Pancreas (tissue), 10 donors: ENCODE measurements at regions not wholly inside any gene's neighbourhood (a gene's known extent, or its start where the extent isn't known, plus 50 kb on each side); places are given as distances from the start of the nearest gene placed in this dataset.

Experiments used
- ATAC-seq, 4 donors: fragments of 200-7000 bp; cut with Tn5 transposase; one replicate each; pipeline versions ENCODE4 v1.8.0 to v1.9.1; 2020; ENCODE audit warnings: mild to moderate bottlenecking in 4 of 4, moderate library complexity in 4 of 4
- DNase-seq, 6 donors: peaks; one replicate each; pipeline ENCODE4 v3.0.0-alpha.2; 2020
- FAIRE-seq: peaks from 2 replicates; lab custom pipeline; 2012; peaks lifted over from hg19 to GRCh38; lab: Jason Lieb, UNC
- H3K27ac ChIP-seq, 4 donors: fragments of 200-600 bp; sonication (generic); 1 replicate in 3 of 4; 2 replicates in 1 of 4; pipeline versions ENCODE4 v1.5.0 to v1.8.0; 2020
- H3K27me3 ChIP-seq, 4 donors: fragments of 200-600 bp; one replicate each; pipeline ENCODE4 v1.8.0; 2021
- H3K36me3 ChIP-seq, 3 donors: fragments of 200-600 bp; sonication (generic) in 1 of 3; one replicate each; pipeline versions ENCODE4 v1.5.0 to v1.8.0; 2020 to 2021
- H3K4me1 ChIP-seq, 3 donors: fragments of 200-600 bp; one replicate each; pipeline ENCODE4 v1.8.0; 2021
- H3K4me3 ChIP-seq, 4 donors: fragments of 200-600 bp; sonication (generic) in 2 of 4; one replicate each; pipeline versions ENCODE4 v1.5.0 to v1.8.0; 2020 to 2021
- H3K9me3 ChIP-seq, 4 donors: fragments of 200-600 bp; one replicate each; pipeline ENCODE4 v1.8.0; 2021
- WGBS, 2 donors: extraction: QIAGEN DNeasy Blood & Tissue Kit; methylation state at CpG; one replicate each; pipeline ENCODE4 v1.1.7; 2013; 5-methylcytosine and 5-hydroxymethylcytosine counted together
- intact Hi-C, 3 donors: fragments of 100-400 bp; cut with DNase I; formaldehyde crosslinking; loops; one replicate each; pipeline versions ENCODE4 v1.11.1 to v1.14.2; 2022
- TF ChIP-seq, protein P1 (sequence below), 4 donors: fragments of 200-600 bp; sonication (generic) in 3 of 4; IDR thresholded peaks; one replicate each; pipeline versions ENCODE4 v1.5.0 to v1.8.0; 2021; ENCODE audit warnings: antibody characterized with exemption in 4 of 4
- donor health status: healthy with polysubstance abuse.
- donor health status: DM: no; HTN: no; CAD: no; lungs with moderate emphysema.
- donor health status: DM: no; HTN: no; CAD: no.
- donor health status: control.
- donor health status: control.
- donor health status: Bipolar disorder and iron deficiency.
- donor health status: DM: yes; HTN: yes; CAD: no.
- donor health status: DM: no; HTN: no; CAD: no.
- donor health status: DM: no; HTN: no; CAD: no.
- donor health status: DM: yes; HTN: yes; CAD: no.

DNA sequence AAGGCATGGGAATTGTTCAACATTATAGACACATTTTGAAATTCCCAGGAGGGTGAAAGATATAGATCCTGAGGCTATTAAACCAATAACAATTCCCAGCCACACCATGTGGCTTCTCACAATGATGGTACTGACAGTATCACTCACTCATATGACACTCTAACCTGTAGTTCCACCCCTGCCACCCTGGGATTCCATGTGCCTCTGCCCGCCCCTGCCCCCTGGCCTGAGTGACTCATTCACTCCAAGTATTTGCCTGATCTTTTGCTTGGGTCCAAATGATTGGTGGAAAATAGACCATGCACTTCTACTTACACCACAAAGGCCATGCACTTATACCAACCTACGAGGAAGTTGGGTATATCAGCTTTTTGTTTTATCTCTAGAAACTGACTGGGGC is 305.2 kb upstream of the DAB2 start:
- 81 to 83% methylated on average over 2 of the region's 2 CpGs for WGBS, 2 donors
- FAIRE-seq (no peak), ATAC-seq (no peak), DNase-seq (no peak)
- intact Hi-C loops = no loop called here
- TF ChIP-seq, protein P1, sequence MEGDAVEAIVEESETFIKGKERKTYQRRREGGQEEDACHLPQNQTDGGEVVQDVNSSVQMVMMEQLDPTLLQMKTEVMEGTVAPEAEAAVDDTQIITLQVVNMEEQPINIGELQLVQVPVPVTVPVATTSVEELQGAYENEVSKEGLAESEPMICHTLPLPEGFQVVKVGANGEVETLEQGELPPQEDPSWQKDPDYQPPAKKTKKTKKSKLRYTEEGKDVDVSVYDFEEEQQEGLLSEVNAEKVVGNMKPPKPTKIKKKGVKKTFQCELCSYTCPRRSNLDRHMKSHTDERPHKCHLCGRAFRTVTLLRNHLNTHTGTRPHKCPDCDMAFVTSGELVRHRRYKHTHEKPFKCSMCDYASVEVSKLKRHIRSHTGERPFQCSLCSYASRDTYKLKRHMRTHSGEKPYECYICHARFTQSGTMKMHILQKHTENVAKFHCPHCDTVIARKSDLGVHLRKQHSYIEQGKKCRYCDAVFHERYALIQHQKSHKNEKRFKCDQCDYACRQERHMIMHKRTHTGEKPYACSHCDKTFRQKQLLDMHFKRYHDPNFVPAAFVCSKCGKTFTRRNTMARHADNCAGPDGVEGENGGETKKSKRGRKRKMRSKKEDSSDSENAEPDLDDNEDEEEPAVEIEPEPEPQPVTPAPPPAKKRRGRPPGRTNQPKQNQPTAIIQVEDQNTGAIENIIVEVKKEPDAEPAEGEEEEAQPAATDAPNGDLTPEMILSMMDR (IDR thresholded peaks at IDR 0.05) = no peak
- no peaks in the 10 kb centered on the region for H3K9me3 ChIP-seq
- H3K4me3 ChIP-seq = no peak overlapping the region
- no peaks in the 10 kb centered on the region for H3K36me3 ChIP-seq
- H3K4me1 ChIP-seq = no peaks in the 10 kb centered on the region
- H3K27me3 ChIP-seq = no peaks in the 10 kb centered on the region
- no peak overlapping the region for H3K27ac ChIP-seq

DNA sequence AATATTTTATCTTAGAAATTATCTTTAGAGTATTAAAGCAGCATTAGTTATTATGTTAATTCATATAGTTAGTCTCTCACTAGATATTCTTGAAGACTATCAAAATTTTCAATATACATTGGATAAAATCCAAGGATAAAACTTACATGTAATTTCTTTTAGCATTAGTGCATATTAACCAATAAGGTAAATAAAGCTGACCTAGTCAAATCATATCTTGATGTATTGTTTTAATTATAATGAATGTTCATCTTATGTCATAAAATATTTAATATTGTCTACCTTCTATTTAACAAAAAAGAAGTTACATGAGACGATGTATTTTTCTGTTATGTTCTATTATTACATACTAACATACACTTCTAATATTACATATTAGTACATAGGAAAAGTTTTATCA is 301.7 kb upstream of the DAB2 start:
- TF ChIP-seq, protein P1 (IDR thresholded peaks at IDR 0.05) = no peak
- Histone ChIP-seq H3K27me3 (no peaks in the 10 kb centered on the region), H3K4me3 (no peak overlapping the region), H3K4me1 (no peaks in the 10 kb centered on the region), H3K27ac (no peak overlapping the region), H3K36me3 (no peaks in the 10 kb centered on the region), H3K9me3 (no peaks in the 10 kb centered on the region)
- intact Hi-C loops = no loop called here
- FAIRE-seq = peak; percentile 97
- no peak for DNase-seq
- ATAC-seq = no peak
- WGBS, 2 donors = 95 to 98% methylated on average over 1 of the region's 1 CpG

DNA sequence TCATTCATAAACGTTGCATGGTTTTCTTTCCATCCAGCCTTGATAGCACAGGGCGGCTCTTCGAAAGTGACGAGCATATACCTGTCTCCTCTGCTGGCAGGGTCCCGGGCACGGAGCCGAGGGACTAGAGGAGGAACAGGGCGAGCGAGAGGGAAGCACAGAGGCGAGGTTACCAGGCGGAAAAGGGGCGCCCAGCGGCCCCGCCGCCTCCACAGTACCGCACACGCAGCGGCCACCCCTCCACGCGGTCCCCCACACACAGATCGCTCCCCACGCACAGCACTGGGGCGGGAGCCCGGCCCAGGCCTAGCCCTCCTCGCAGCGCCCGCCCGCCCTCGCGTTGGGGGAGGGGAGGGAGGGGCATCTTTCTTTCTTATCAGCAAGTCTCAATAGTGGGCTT is 296.6 kb upstream of the DAB2 start:
- Histone ChIP-seq H3K4me1 (peaks cover 0 to 3% (median 0%) of the 10 kb centered on the region in 3 donors), H3K4me3 (no peak overlapping the region), H3K36me3 (no peaks in the 10 kb centered on the region), H3K9me3 (no peaks in the 10 kb centered on the region), H3K27ac (no peak overlapping the region), H3K27me3 (no peaks in the 10 kb centered on the region)
- TF ChIP-seq, protein P1 (IDR thresholded peaks at IDR 0.05) = no peak
- ATAC-seq (no peak), FAIRE-seq (no peak), DNase-seq (peak in 1 of 6 donors; percentile 43)
- 92 to 93% methylated on average over 29 to 30 of the region's 30 CpGs for WGBS, 2 donors
- intact Hi-C loops = no loop called here

DNA sequence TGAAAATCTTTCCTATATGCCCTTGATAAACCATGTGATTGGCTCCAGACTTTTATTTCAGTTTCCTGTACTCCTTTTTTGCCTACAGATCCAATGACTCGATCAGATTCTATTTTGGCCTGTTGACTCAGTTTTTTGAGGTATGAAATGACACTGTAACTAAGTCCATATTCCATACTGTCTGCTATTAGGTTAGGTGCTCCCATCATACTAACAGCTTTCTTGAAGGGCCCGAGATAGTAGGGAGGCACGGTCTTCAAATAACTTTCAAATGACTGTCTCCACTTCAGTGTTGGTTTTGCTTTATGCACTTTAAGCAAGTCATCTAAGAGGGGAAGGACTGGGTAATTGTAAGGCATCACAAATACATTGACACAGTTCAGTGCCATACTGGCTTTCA is 295.4 kb upstream of the DAB2 start:
- H3K4me3 ChIP-seq = no peak overlapping the region
- FAIRE-seq = no peak
- no peak for ATAC-seq
- no peaks in the 10 kb centered on the region for H3K9me3 ChIP-seq
- DNase-seq = no peak
- intact Hi-C loops = no loop called here
- 98% methylated on average over 3 of the region's 3 CpGs for WGBS, 2 donors
- H3K27ac ChIP-seq = no peak overlapping the region
- H3K4me1 ChIP-seq = peaks cover 0 to 6% (median 0%) of the 10 kb centered on the region in 3 donors
- TF ChIP-seq, protein P1 (IDR thresholded peaks at IDR 0.05) = no peak
- H3K36me3 ChIP-seq = no peaks in the 10 kb centered on the region
- no peaks in the 10 kb centered on the region for H3K27me3 ChIP-seq

DNA sequence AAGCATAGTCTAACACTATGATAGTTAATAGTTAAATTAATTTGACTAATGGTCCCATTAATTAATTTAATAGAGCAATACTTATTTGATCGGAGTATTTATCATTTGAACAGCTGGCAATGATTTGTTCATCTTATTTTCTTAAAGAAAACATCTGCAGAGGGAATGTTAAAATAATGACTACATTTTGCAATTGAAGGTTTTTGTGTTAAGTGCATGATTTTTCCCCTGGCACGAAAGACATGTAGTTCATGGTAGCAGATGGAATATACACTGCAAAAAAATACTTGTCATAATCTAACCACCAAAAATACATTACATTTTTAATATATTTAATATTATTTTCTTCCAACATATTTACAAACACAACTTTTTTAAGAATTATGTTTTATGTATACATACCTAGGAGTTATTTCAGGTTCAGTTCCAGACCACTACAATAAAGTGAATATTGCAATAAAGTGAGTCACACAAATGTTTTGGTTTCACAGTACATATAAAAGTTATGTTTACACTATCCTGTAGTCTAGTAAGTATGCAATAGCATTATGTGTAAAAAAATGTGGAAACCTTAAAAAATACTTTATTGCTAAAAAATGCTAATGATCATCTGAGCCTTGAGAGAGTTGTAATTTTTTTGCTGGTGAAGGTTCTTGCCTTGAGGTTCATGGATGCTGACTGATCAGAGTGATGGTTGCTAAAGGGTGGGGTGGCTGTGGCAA is 292.6 kb upstream of the DAB2 start:
- Histone ChIP-seq H3K4me3 (no peak overlapping the region), H3K27me3 (no peaks in the 10 kb centered on the region), H3K9me3 (no peaks in the 10 kb centered on the region), H3K36me3 (no peaks in the 10 kb centered on the region), H3K4me1 (peaks cover 0 to 13% (median 10%) of the 10 kb centered on the region in 3 donors), H3K27ac (no peak overlapping the region)
- FAIRE-seq (no peak), DNase-seq (no peak), ATAC-seq (no peak)
- intact Hi-C loops = loop anchor here in 2 of 3 donors (5.0 to 10.0 kb wide), 2 partner anchors 965 to 967 kb away; no protein-coding TSS in a partner anchor
- TF ChIP-seq, protein P1 (IDR thresholded peaks at IDR 0.05) = no peak
- WGBS, 2 donors = 70 to 73% methylated on average over 2 of the region's 2 CpGs
